Stimulated activated CD4-positive, alpha-beta T cell treated with anti-CD3 and anti-CD28 coated beads, TNF-alpha, amount 100 ng/mL, for 48 hours (primary cell): ENCODE measurements at regions not wholly inside any gene's neighbourhood (a gene's known extent, or its start where the extent isn't known, plus 50 kb on each side); places are given as distances from the start of the nearest gene placed in this dataset.
"Not testable (repeated sequence)": the region's sequence is repeated elsewhere in the genome, so short reads cannot be mapped to it uniquely, and the experiment has no call there.

Experiments used
- DNase-seq, 3 donors: peaks; one replicate each; pipeline ENCODE4 v3.0.0-alpha.2; 2020; ENCODE audit warnings: low read depth in 3 of 3

- no peak for DNase-seq
These were observed 93.1 kb upstream of the HIF1A start for GRCh38 chr14:61602003-61602732.

- no peak for DNase-seq
These were observed 92.6 kb upstream of the HIF1A start for GRCh38 chr14:61602733-61603077.

GRCh38 chr14:61603736-61604135, 91.6 kb upstream of the HIF1A start:
- no peak for DNase-seq

- no peak for DNase-seq
These were observed 87.6 kb upstream of the HIF1A start for GRCh38 chr14:61607570-61608244.

GRCh38 chr14:61608245-61609165, 86.8 kb upstream of the HIF1A start:
- no peak for DNase-seq

- no peak for DNase-seq
These were observed 86.0 kb upstream of the HIF1A start for GRCh38 chr14:61609191-61609843.

- no peak for DNase-seq
These were observed 85.4 kb upstream of the HIF1A start for GRCh38 chr14:61609884-61610283.

GRCh38 chr14:61610900-61611299, 84.4 kb upstream of the HIF1A start:
- DNase-seq, result no peak

GRCh38 chr14:61611880-61612630, 83.3 kb upstream of the HIF1A start:
- DNase-seq, result no peak

GRCh38 chr14:61613006-61613405, 82.3 kb upstream of the HIF1A start:
- DNase-seq, result not testable (repeated sequence)

GRCh38 chr14:61614693-61615092, 80.6 kb upstream of the HIF1A start:
- DNase-seq, result no peak

- DNase-seq, result no peak
These were observed 79.4 kb upstream of the HIF1A start for GRCh38 chr14:61615743-61616523.

GRCh38 chr14:61616524-61617185, 78.7 kb upstream of the HIF1A start:
- no peak for DNase-seq

- DNase-seq, result no peak
These were observed 76.9 kb upstream of the HIF1A start for GRCh38 chr14:61618448-61618847.

- no peak for DNase-seq
These were observed 75.8 kb upstream of the HIF1A start for GRCh38 chr14:61619494-61619893.

- DNase-seq, result peak; percentile 28 to 65 (median 40)
These were observed 75.0 kb upstream of the HIF1A start for GRCh38 chr14:61620130-61620946.

- DNase-seq, result peak in 1 of 3 donors; percentile 48
These were observed 73.9 kb upstream of the HIF1A start for GRCh38 chr14:61621444-61621843.

- no peak for DNase-seq
These were observed 73.3 kb upstream of the HIF1A start for GRCh38 chr14:61622051-61622450.

- DNase-seq, result no peak
These were observed 71.4 kb upstream of the HIF1A start for GRCh38 chr14:61623927-61624326.
